GM19455 (cell line): ENCODE measurements at regions not wholly inside any gene's neighbourhood (a gene's known extent, or its start where the extent isn't known, plus 50 kb on each side); places are given as distances from the start of the nearest gene placed in this dataset.
A peak's percentile ranks its signal among the peaks of the same experiment; 100 is the strongest.
"Not testable (repeated sequence)": the region's sequence is repeated elsewhere in the genome, so short reads cannot be mapped to it uniquely, and the experiment has no call there.

Experiments
- ATAC-seq: cut with Tn5 transposase; IDR thresholded peaks from one replicate; pipeline ENCODE4 v1.9.1; 2021; ENCODE audit not compliant: unreplicated experiment

DNA sequence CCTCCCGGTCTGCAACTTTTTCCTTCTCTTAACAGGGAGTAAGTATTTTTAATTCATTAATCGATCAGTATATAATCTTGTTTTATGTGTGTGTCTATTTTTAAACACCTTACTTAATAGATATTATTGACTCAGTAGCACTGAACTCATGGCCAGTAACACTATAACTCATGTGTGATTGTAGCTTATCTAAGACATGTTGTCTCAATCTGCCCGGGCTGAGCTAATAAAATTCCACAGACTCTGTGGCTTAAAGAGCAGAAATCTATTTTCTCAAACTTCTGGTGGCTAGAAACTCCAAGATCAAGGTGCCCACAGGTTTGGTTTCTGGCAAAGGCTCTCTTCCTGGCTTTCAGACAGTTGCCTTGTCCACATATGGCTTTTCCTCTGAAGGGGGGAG is 68.8 kb upstream of the TNFAIP3 start:
- no peak for ATAC-seq

GRCh38 chr6:137798846-137799245 is 68.2 kb upstream of the TNFAIP3 start:
- ATAC-seq = no peak

DNA sequence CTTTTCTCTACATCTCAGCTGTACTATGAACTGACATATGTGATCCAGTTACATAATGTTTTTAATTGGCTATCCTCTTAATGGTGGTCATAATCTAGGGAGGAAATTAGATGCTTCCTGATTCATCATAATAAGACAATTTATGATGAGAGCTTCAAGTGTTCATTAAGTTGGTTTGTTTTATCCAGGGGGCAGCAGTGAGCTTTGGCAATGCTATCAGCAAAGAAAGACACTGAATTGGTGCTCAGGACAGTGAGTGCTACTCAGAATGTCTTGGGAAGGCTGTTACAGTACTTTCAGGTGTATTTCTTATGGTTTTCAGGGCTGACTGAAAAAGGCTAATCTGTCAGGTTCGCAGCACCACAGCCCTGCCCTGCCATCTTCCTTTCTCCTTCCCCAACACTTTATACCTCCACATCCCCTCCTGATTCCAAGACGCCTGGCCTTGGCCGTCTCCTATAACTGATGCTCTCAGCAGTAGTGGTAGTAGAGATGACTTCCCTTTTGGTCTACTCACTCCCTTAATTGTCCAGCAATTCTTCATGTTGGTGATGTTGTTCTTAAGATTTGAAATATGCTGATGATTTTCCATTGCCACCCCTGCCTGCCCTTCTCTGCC is 67.0 kb upstream of the TNFAIP3 start:
- ATAC-seq = no peak

- ATAC-seq = no peak
These were observed 66.3 kb upstream of the TNFAIP3 start for GRCh38 chr6:137800762-137801161.

DNA sequence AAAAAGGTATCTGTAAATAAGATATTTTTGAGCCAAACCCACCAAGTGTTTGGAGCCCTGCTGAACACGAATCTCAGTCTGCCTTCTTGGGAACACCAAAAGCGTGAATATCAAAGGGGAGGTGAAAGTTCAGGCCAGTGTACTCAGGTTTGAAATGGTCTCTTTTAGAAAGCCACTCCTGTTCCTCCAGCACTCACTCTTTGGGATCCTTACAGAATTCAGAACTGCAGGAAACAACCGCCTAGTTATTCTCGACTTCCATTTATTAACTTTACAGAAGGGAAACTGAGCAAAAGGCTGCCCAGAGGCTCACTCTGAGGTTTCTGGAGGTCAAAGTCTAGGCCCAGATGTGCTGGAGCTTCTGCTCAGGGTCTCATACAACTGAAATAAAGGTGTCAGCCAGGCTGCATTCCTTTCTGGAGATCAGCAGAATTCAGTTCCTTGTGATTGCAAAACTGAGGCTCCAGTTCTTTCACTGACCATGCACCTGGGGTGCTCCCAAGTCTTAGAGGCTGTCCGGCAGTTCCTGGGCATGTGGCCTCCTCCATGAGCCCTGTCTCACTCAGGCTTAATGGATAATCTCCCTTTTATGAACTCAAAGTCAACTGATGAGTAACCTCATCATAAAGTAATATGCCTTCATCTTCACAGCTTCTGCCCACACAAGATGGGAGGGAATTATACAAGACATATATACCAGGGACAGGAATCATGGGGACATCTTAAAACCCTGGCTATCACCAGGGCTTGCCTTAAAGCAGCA is 65.5 kb upstream of the TNFAIP3 start:
- no peak for ATAC-seq

DNA sequence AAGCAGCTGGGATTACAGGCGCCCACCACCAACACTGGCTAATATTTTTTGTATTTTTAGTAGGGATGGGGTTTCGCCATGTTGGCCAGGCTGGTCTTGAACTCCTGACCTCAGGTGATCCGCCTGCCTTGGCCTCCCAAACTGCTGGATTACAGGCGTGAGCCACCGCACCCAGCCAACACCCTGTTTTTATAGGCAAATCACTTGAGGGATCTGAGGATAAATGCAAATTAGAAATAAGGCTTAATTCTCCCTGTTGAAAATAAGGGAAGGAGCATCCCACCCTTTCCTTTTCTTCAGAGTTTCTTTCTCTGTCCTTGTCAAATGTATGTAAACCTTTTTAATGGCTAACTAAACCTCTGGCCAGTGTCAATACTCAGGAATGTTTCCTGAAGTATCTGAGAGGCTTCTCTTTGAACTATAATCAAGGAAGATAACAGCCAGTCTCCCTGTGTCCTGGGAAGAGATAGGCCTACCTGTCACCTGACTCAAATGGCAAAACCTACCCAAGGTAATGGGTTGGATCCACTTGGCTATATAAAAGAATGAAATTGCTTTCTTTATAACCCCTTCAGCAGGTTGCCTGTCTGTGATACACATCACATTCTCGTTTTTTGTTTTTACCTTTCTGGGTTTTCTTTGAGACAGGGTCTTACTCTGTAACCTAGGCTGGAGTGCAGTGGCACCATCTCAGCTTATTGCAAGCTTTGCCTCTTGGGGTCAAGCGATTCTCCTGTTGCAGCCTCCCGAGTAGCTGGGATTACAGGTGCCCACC is 64.5 kb upstream of the TNFAIP3 start:
- ATAC-seq = no peak

DNA sequence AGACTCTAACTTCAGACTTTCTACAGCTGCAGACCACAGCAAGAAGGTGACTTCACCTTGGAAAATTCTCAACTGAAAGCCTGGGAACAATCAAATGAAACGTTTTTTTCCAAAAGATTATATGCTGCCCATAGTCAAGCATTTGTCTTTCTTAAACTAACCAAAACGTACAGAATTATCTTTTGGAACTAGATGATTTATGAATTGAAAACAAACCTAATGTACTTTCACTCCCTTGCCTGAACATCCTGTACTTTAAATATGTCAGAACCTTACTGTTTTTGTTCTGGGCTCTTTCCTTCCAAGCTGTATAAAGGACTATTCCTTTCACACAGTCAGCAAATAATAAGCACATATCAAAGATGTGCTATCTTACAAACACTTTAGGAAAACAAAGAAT is 62.4 kb upstream of the TNFAIP3 start:
- no peak for ATAC-seq

- ATAC-seq = no peak
These were observed 61.4 kb upstream of the TNFAIP3 start for GRCh38 chr6:137805622-137806021.

DNA sequence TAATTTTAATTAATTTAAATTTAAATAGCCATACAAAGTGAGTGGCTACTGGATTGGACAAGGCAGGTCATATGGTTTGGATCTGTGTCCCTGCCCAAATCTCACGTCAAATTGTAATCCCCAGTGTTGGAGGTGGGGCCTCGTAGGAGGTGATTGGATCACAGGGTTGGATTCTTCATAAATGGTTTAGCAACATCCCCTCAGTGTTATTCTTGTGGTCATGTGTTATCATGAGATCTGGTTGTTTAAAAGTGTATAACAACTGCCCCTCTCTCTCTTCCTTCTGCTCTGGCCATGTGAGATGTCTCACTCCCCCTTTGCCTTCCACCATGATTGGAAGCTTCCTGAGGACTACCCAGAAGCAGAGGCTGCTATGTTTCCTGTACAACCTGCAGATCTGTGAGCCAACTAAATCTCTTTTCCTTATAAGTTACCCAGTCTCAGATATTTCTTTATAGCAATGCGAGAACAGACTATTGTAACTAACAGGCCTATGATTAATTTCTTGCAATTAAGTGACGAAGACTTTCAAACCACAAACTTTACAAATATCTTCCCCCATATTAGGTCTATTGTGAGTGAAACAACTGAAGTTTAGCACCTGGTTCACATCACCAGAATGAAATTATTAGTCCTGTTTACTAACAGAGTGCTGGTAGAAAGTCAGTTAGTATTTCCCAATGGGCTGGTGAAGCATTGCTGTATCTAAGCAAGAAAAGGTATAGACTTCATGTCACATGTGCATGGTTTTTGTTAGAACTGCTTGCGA is 60.0 kb upstream of the TNFAIP3 start:
- no peak for ATAC-seq

DNA sequence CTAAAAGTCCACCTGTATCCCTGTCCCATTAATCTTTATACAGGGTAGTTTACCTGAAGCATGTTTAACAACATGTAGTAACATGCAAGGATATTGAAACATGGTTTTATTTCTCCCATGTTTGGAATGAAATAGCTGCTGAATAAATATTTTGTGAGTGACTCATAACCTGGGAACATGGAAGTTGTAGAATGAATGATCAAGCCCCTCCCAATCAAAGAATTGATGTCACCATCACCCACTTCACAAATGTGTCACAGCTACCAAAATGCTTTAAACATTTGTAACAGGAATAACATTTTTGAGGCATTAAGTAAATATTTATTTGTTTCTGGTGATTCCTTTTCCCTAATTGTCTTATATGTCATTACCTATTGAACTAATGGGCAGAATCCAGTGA is 58.9 kb upstream of the TNFAIP3 start:
- ATAC-seq = no peak

GRCh38 chr6:137808836-137809315 is 58.2 kb upstream of the TNFAIP3 start:
- no peak for ATAC-seq

GRCh38 chr6:137809895-137810553 is 57.0 kb upstream of the TNFAIP3 start:
- not testable (repeated sequence) for ATAC-seq

- ATAC-seq = no peak
These were observed 56.4 kb upstream of the TNFAIP3 start for GRCh38 chr6:137810554-137811120.

DNA sequence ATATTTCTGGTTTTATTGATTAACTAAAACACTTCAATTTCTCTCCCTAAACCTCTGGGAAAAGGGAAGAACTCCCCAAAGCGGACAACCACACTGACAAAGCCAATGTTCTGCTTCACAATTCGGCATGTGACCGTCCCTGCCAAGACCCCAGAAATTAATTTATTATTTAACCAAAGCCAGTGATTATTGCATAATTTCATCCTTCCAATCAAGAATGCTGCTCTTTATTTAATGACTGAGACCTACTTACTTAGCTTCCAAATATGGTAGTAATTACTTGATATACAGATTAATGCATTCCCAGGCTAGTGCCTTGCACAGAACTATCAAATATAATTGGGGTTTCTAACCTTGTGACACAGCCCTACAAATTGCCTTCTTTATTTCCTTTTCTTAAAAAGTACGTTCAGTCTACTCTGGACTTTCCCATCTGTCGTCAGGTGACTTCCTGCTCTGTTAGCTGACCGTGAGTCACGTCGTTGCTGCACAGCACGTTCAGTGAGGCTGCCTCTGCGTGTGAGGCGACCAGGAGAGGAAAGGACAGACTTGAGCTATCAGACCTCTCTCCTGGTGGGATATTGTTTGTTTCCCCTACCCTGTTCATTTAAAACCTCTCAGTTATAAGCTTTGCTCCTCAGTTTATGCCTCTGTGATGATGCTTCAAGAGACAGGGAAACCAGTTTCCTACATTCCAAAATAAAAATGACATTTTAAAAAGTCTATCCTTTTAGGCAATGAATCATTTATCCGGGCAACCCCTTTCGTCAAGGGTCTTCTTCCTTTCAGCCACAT is 55.7 kb upstream of the TNFAIP3 start:
- peak; percentile 96 for ATAC-seq

GRCh38 chr6:137811916-137812553 is 55.0 kb upstream of the TNFAIP3 start:
- ATAC-seq = no peak

- ATAC-seq = no peak
These were observed 53.6 kb upstream of the TNFAIP3 start for GRCh38 chr6:137813308-137813970.

DNA sequence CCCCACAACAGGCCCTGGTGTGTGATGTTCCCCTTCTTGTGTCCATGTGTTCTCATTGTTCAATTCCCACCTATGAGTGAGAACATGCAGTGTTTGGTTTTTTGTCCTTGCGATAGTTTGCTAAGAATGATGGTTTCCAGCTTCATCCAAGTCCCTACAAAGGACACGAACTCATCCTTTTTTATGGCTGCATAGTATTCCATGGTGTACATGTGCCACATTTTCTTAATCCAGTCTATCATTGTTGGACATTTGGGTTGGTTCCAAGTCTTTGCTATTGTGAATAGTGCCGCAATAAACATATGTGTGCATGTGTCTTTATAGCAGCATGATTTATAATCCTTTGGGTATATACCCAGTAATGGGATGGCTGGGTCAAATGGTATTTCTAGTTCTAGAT is 53.0 kb upstream of the TNFAIP3 start:
- not testable (repeated sequence) for ATAC-seq

DNA sequence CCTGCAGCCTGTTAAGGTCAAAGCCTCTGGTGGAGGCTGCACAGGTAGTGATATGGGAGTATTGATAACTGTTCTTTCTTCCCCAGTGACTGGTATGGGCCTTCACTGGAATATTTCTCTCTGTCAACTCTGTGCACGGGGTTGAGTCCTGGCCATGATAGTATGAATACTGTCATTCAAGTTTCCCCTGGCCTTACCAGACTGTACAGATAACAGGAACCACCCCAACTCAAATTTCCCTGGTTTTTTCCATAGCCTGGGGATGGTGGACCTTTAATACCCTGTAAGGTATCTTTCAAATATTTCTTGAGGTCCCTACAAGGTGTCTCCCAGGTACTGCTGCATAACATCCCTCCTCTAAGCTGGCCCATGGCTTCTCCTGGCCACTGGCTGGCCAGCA is 51.4 kb upstream of the TNFAIP3 start:
- no peak for ATAC-seq
